ENCODE measurements at regions not wholly inside any gene's neighbourhood (a gene's known extent, or its start where the extent isn't known, plus 50 kb on each side); places are given as distances from the start of the nearest gene placed in this dataset.

DNA sequence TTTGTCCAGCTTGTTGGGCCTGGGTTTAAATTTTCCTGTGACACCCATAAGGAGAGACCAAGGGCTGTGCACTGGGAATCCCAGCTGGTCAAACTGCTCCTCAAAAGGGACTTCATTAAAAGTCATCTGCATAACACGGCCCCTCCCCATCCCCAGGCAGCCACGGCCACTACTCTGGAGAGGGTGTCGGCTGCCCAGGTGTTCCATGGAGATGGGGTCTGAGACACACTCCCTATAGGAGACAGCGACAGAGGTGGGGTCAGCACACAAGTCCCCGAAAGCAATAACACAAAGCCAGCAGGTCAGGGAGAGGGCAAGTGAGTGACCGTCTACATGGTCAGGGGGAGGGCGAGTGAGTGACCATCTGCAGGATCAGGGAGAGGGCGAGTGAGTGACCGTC, 75.6 kb upstream of the BCL11B start:
- no peak for DNase-seq (ENCODE audit: low spot score)
- in situ Hi-C loops (cut with HindIII; ENCODE audit: low sequenced_read_pairs): no loop called here

DNA sequence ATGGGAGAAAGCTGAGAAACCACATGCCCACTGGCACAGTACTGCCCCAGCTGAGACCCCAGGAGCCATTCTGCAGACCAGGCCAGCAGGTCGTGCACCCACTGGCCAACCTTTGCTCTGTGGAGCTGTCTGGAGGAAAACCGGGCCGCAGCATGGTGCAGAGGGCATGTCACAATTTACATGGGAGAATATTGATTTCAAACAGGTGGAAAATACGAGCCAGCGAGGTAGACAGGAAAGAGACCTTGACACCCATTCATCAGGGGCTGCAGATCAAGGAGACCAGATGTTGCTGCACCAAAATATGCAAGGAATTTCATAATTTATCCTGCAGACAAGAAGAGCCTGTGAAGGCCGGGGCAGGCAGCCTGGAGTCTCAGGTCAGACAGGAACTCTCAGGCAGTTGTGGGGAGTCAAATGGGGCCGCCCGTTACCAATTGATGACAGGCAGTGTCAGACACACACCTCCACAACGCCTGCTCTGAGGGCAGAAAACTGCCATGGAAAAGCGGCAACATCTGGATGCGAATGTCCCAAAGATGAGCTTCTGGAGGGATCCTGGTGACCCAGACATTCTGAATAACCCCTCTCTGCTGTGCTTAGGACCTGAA, 74.6 kb upstream of the BCL11B start:
- no peak for DNase-seq (ENCODE audit: low spot score)
- in situ Hi-C loops (cut with HindIII; ENCODE audit: low sequenced_read_pairs): no loop called here

DNA sequence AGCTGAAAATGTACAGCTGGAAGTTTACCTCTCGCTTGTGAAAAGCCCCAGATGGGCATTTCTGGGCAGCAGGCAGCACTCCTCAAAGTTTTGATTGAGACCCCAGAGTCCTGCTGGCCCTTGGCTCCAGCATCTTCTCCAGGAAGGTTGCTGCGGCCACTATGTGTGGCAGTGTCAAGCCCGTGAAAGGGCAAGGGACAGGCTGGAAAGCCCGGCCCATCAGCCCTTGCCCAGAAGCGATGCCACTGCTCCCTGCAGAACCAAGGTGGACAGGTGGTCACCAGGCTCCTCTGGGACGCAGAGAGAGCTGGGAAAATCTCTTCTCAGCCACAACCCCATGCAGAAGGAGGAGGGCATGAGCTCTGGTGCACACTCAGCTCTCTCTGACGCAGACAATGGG, 73.5 kb upstream of the BCL11B start:
- in situ Hi-C loops (cut with HindIII; ENCODE audit: low sequenced_read_pairs): no loop called here
- DNase-seq (ENCODE audit: low spot score): no peak

DNA sequence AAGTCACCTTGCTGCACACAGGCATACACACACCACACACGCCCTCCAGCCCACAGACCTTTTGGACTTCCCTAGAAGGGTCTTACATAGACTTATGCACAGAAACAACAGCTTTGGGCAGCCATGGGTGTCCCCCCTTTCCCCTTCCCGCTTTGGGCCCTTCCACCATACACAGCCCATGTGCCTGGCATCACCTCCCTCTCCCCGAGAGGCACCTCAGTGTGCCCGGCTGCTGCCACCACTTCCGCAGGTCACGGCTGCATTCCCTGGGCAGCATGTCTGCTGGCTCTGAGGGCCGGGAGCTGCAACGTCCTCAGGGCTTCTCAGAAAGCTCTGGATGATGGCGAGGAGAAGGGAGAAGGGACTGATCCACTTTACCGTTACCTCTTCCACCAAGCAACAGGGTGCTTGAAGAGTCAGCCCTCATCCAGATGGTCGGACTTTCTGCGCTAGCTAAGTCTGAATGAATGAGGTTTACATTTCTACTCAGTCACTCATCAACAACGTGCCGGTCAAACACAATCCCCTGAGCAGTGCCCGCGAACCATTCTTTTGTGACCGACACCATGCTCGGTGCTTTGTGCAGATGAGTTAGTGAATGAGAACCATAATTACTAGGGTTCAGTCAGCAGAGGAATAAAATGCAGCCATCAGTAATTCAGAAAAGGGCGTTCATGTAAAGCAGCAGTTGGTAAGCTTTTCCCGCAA, 72.2 kb upstream of the BCL11B start:
- DNase-seq (ENCODE audit: low spot score): no peak
- in situ Hi-C loops (cut with HindIII; ENCODE audit: low sequenced_read_pairs): no loop called here

DNA sequence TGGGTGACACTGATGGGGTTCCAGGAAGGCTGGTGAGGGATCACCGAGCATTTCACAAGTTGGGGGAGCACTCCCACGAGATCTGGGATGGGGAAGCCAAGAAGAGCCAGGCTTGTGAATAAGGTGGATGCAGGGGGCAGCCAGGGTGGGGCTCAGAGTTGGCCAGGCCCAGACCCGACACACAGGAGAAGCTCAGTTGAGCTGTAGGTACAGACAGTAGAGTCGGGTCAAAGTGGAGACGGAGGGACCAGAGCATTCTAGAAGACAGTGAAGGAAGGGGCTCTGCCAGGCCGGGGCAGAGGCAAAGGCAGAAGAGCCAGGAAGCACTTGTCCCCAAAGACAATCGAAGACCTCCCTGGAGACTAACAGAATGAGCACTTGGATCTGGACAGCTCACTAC, 70.9 kb upstream of the BCL11B start:
- DNase-seq (ENCODE audit: low spot score): no peak
- in situ Hi-C loops (cut with HindIII; ENCODE audit: low sequenced_read_pairs): no loop called here

DNA sequence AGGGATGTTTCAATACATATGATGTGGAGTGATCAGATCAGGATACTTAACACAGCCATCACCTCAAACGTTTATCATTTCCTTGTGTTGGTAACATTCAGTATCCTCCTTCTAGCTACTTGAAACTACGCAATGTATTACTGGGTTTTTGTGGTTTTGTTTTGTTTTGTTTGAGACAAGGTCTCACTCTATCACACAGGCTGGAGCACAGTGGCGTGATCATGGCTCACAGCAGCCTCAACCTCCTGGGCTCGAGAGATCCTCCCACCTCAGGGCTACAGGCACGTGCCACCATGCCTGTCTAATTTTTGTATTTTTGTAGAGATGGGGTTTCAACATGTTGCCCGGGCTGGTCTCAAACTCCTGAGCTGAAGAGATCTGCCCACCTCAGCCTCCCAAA, 70.2 kb upstream of the BCL11B start:
- in situ Hi-C loops (cut with HindIII; ENCODE audit: low sequenced_read_pairs): no loop called here
- no peak for DNase-seq (ENCODE audit: low spot score)

DNA sequence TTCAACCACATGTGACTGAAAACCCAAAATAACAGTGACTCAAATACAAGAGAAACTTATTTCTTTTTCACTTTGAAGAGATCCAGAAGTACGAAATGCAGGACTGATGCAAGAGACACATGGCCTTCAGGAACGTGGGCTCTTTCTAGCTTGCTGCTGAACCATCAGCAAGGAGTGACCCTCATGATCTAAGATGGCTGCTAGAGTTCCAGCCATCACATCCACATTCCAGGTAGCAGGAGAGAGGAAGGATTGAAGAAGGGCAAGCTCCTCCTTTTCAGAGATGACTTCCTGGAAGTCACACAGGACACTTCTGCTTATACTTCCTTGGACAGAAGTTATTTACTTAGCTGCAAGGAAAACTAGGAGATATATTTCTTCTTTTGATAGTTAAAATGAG, 67.6 kb upstream of the BCL11B start:
- no peak for DNase-seq (ENCODE audit: low spot score)
- in situ Hi-C loops (cut with HindIII; ENCODE audit: low sequenced_read_pairs): no loop called here

DNA sequence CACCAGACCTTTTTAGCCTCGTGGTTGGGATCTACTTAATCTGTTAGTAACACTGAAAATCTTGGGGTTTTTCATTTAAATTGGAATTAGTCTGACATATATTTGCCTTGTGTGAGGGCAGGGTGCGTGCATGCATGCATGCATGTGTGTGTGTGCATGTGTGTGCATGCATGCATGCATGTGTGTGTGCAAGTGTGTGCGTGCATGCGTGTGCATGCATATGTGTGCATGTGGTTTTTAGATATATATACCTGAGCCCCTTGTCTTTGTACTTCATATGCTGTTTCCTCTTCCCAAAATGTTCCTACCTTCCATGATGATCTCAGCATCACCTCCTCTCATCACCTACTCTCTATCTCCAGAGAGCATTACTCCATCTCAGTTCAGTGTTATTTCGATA, 66.3 kb upstream of the BCL11B start:
- no peak for DNase-seq (ENCODE audit: low spot score)
- in situ Hi-C loops (cut with HindIII; ENCODE audit: low sequenced_read_pairs): no loop called here

DNA sequence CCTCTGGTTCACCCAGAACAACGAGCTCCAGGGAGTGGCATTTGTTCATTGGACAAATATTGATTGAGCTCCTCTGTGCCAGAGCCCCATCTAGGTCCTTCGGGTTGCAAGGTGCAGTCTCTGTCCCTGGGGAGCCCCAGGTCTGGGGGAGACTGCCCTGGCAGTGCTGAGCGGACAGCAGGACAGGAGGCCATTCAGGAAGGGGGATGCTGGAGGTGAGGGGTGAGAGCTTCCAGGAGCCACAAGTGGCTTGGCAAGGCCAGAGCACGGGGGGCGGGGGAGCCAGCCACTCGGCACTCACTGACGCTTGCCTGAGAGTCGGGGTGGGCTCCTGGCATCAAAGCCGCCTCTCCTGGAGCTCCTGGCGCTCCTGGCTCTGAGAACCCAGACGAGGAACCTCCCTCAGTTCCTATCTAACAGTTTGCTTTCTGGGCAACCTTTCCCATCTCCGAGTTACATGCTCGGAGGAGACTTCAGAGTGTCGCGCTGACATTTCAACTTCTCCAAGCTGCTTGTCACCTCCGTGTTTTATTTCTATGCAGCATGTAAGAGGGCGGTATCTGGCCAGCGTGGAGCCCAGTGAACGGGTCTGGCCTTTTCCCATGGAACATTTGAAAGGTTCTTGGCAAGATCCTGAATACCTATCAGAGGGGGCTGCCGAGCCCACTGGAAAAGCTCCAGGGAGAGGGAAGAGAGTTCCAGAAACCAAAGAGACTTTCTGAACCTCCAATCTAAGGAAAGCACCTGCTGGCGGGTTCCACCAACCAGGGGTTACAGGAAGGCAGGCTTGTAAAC, 62.0 kb upstream of the BCL11B start:
- no peak for DNase-seq (ENCODE audit: low spot score)
- in situ Hi-C loops (cut with HindIII; ENCODE audit: low sequenced_read_pairs): no loop called here

DNA sequence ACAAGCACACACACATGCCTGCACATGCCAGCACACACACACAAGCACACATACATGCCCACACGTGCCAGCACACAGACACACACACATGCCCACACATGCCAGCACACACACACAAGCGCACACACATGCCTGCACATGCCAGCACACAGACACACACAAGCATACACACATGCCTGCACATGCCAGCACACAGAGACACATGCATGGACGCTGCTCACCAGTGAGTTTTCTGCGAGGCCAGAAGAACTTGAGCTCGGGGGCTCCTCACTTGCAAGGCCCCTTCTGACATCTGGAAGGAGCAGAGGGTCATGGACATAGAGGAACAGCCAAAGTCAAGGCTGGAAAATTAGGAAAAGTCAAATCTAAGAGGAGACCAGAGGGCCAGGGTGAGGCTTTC, 61.2 kb upstream of the BCL11B start:
- in situ Hi-C loops (cut with HindIII; ENCODE audit: low sequenced_read_pairs): no loop called here
- no peak for DNase-seq (ENCODE audit: low spot score)

DNA sequence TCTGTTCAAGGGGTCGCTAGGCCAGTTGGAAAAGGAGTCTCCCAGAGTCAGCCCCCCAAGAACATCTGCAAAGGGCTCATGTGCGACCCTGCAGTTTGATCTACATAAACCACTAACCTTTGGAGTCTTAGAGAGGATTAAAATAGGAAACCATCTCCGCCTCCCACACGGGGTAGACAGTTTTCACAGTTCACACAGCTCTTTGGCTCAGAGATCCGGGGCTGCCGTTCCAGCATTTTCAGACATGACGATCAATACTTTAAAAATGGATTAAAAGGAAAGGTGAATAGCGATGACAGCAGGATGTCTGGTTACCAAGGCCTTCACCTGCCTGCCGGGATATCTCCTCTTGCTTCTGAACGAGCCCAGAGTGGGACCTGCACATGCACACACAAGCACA, 59.8 kb upstream of the BCL11B start:
- in situ Hi-C loops (cut with HindIII; ENCODE audit: low sequenced_read_pairs): no loop called here

DNA sequence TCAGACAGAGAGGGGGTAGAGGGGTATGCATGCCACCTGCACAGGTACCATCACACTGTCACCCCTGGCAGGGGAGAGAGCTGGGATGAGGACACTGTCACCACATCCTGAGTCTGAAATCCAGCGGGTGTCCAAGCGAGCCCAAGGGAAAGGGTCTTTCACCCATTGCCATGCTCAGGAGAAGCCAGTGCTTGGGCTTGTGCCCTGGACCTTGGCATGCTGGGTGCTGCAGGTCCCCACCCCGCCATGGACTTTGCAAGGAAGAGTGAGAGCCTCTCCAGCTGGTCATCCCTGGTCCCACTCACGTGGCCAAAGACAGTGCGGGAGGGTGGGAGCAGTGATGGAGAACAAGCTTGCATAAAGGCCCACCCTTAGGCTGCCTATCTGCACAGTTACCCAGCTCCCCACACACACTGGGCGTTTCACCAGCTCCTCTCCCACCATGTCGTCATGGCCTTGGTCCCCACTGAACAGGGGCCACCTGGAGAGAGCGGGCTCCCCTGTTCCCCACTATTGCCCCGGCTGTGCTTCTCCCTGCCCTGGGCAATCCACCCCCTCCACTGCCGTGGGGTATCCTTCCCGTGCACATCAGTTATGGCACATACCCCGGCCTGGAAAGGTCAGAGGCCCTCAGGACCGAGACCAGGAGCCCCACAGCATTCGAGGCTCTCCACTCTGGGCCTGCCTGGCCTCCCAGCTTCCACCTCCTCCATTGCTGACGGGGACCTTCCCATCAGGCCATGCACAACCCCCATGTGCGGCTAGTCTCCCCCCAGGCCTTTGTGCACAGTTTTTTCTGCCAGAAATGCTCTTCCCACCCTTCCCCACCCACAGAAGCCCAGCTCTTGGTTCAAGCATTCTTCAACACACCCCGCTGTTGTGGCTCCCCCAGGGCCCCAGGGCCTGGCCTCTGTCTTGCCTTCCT, 58.6 kb upstream of the BCL11B start:
- in situ Hi-C loops (cut with HindIII; ENCODE audit: low sequenced_read_pairs): no loop called here
- no peak for DNase-seq (ENCODE audit: low spot score)

More for the DNA sequence above, 59.8 kb upstream of the BCL11B start:
- DNase-seq (ENCODE audit: low spot score): no peak

DNA sequence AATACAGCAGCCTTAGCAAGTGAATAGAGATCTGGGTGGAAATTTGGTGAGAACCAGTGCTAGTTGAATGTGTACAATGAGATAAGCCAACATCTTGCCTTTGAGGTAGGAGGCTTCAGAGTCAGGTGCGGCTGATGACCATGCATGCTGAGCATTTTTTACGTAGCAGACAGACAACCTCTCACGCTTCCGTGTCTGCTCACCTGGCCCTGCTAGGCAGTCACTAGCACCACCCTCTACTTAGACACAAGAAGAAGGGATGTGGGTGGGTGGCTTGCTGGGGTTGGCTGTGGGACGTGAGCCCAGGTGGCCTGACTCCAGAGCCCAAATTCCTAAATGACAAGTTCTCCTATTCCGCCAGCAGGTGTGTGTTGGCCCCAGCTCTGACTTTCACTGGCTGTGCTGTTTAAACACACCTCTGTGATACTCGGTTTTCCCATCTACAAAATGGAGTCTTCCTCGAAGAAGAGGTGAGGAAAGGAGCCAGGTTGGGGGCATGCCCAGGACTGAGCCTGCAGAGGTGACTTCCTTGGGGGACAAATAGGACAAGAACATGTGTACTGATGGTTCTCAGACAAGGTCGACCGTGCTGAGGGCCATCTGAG, 57.8 kb upstream of the BCL11B start:
- DNase-seq (ENCODE audit: low spot score): no peak
- in situ Hi-C loops (cut with HindIII; ENCODE audit: low sequenced_read_pairs): no loop called here

DNA sequence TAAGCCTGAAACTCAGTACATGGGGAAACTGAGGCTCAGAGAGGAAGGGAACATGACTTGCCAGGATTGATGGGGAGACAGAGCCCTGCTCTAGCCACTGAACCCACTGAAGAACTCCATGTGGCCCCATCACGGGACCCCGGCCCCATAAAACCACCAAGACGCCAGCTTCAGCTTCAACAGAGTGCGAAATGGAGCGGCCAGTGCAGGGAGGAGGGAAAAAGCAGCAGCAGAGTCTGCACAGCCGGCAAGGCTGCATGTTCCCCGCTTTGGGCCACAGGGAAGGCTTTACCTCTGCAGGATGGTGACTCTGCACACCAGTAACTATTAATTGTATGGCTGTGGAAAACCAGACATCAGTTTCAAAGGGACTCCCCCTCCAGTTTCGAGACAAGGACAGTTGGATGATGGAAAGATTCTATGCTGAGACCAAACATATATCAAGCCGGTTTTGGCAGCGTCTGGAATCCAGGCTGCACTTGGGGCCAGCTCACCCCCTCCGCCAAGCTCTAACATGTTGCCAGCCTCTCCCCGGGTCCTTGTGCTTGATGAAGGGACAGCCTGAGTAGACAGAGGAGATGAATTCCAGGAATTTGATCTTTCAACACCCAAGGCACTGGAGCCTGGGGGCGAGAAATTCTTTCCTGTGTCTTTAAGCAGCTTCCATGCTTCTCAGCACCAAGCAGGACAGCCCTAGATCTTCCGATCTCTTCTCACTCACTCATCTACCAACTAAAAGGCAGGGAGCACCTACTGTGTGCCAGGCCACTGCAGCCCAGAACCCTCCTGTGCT, 55.7 kb upstream of the BCL11B start:
- in situ Hi-C loops (cut with HindIII; ENCODE audit: low sequenced_read_pairs): no loop called here
- DNase-seq (ENCODE audit: low spot score): peak; percentile 4

DNA sequence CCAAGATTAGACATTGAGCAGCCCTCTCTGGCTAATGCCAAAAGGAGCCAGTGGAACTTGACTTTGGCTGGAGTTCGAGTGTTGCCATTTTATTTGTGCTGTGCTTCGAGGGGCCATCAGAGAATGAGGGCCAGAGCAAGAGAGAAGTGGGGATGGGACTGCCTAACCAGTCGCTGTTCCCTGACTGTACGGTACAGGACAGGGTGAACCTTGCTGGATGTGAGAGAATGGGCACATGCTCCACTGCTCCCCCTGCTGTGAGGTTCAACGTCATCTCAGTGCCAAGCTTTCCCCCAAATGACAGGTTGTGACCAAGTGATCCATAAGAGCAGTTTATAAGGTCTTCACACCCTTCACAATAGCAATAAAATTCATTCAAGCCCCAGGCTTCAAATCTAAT, 55.1 kb upstream of the BCL11B start:
- no peak for DNase-seq (ENCODE audit: low spot score)
- in situ Hi-C loops (cut with HindIII; ENCODE audit: low sequenced_read_pairs): no loop called here

DNA sequence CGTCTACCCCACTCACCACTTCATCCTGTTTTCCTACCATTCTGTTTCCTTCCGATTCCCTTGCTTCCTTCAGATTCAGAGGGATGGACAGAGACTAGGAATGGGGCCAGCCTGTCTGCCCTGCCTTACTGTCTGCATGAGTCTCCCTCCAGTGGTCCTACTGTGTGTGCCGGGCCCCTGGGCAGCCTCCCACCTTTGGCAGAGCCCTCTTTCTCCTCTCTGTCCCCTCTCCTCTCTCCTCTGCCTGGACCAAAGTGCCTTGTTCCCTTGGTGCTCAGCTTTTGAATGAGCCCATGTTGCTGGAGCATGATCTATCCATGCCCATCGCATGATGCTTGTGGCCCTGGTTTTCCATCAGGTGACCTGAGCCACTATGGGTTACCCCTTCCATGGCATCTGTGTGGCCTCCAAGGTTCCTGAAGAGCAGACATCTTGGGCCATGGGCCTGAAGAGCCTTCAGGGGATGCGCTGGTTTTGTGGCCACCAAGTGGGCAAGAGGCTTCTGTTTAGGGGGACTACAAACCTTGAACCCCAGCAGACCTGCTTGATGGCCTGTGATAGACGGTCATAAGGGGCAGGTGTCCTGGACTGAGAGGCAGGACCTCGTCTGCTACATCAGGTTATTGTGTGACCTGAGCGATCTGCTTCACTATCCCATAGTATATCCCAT, 54.2 kb upstream of the BCL11B start:
- no peak for DNase-seq (ENCODE audit: low spot score)
- in situ Hi-C loops (cut with HindIII; ENCODE audit: low sequenced_read_pairs): no loop called here

DNA sequence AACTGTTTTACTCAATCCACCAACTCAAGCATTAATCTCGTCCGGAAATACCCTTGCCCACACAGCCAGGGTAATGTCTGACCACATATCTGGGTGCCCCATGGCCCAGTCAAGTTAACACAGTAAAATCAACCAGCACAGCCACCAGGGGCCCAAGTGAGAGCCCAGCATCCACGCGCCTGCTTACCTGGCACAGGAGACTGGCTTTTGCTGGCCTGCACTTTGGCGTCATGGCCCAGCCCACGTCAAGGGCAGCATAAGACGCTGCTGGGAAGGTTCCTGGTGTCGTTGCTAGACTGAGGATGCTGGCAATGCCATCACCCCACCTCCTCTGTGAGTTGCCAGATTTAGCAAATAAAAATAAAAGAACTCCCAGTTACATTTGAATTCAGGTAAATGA, 53.6 kb upstream of the BCL11B start:
- DNase-seq (ENCODE audit: low spot score): no peak
- in situ Hi-C loops (cut with HindIII; ENCODE audit: low sequenced_read_pairs): no loop called here

DNA sequence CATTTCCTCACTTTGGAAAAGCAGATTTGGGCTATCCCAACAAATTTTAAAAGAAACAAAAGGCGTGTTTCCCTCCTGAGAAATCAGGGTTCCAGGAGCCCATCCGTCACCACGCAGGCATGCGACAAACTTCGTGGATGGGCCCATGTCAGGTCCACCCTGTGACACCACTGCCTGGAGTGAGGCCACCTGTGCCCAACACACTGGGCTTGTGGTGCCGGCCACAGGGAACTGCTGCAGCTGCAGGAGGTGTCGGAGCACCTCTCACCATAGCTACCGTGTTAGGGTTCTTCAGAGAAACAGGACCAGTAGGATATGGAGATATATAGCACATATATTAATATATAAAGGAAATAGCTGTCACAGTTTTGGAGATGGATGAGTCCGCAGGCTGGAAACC, 53.0 kb upstream of the BCL11B start:
- in situ Hi-C loops (cut with HindIII; ENCODE audit: low sequenced_read_pairs): no loop called here
- no peak for DNase-seq (ENCODE audit: low spot score)

All from G401 (cell line).